ENCODE measurements at regions not wholly inside any gene's neighbourhood (a gene's known extent, or its start where the extent isn't known, plus 50 kb on each side); places are given as distances from the start of the nearest gene placed in this dataset.

GRCh38 chr13:103288114-103288513, 221.9 kb upstream of the SLC10A2 start:
- Histone ChIP-seq H3K9me3 (no peaks in the 10 kb centered on the region), H3K36me3 (ENCODE audit: low read depth) (no peaks in the 10 kb centered on the region), H3K4me1 (ENCODE audit: low read depth) (no peaks in the 10 kb centered on the region), H3K4me3 (no peak overlapping the region)
- DNase-seq (no peak), ATAC-seq (no peak)
- TF ChIP-seq CTCF (IDR thresholded peaks at IDR 0.05), result no peak
- intact Hi-C loops (cut with DNase I, micrococcal nuclease), result no loop called here

DNA sequence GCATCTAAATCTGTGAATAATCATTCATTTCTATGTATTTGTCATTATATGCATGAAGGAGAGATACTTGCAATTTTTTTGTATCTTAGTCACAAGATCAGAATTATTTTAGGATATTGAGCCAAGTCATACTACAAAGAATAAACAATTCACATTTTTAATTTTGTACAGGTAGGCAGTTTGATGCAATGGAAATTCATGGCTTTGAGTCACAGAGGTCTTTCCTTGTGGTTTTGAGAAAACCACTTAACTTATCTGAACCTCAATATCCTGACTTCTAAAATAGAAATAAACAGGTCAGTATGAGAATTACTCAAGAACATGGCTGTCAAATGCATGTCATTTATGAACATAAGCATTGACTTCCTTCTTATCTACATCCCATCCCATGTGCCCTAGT, 221.4 kb upstream of the SLC10A2 start:
- Histone ChIP-seq H3K36me3 (ENCODE audit: low read depth) (no peaks in the 10 kb centered on the region), H3K4me1 (ENCODE audit: low read depth) (no peaks in the 10 kb centered on the region), H3K4me3 (no peak overlapping the region), H3K9me3 (no peaks in the 10 kb centered on the region)
- intact Hi-C loops (cut with DNase I, micrococcal nuclease), result no loop called here
- no peak for TF ChIP-seq CTCF (IDR thresholded peaks at IDR 0.05)
- ATAC-seq (no peak), DNase-seq (no peak)

DNA sequence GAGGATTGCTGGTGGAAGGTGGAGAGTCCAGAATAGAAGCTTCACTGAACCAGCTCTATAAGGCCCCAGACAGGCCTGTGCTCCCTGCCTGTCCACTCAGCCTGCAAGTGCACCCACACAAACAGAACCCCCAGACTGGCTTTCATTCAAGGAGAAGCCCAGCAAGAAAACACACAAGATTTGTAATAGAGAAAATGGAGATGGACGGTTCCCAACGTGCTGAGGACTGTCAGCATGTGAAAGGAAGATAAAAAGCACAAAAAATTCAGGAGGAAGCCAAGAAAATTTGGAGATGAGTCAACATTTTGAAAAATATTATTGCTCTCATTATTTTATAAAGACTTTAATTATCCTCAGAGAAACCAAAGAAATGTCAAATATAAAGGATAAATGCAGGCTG, 218.2 kb upstream of the SLC10A2 start:
- Histone ChIP-seq H3K4me1 (ENCODE audit: low read depth) (no peaks in the 10 kb centered on the region), H3K36me3 (ENCODE audit: low read depth) (no peaks in the 10 kb centered on the region), H3K9me3 (no peaks in the 10 kb centered on the region), H3K4me3 (no peak overlapping the region)
- no peak for TF ChIP-seq CTCF (IDR thresholded peaks at IDR 0.05)
- no peak for ATAC-seq
- DNase-seq, result no peak
- intact Hi-C loops (cut with DNase I, micrococcal nuclease), result no loop called here

- no peak for DNase-seq
- Histone ChIP-seq H3K9me3 (no peaks in the 10 kb centered on the region), H3K36me3 (ENCODE audit: low read depth) (no peaks in the 10 kb centered on the region), H3K4me3 (no peak overlapping the region), H3K4me1 (ENCODE audit: low read depth) (no peaks in the 10 kb centered on the region)
- intact Hi-C loops (cut with DNase I, micrococcal nuclease), result no loop called here
- no peak for ATAC-seq
- TF ChIP-seq CTCF (IDR thresholded peaks at IDR 0.05), result no peak
Observed at GRCh38 chr13:103283451-103283820, 217.2 kb upstream of the SLC10A2 start.

DNA sequence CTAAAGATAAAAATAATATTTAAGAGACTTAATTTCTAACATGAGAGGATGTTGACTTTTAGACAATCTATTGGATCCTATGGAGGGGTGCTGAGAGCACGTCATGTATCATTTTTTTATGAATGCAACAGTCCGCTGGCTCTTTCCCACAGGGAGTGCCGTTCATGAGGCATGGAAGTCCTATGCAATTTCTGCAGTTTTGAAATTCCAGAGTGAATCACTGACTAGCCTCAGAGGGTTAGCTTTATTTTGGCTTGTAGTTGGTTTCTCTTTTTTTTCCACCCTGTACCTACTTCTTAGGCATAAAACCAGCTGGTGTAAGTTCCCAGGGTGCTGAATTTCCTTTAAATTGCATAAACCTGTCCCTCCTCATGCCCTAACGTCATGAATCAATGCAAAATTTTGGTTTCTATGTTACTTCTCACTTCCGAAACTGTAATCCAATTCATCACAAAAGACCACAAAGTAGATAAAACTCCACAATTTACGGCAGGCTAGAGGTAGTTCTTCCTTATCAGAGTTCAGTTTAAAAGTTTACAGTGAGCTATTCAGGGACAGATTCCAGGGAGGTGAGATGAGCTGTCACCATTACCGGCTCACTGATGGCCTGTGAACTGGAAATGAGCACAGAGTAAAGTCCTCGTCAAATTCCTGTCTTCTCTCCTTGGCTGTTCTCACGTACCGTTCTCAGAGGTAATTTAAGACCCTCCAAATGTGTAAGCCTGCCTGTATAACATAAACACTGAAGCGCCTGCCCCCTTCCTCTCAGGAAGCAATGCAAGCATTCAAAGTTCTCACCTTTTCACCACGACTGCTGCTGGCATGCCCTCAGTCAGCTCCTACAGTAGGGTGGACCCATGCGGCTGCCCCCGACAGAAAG, 216.6 kb upstream of the SLC10A2 start:
- DNase-seq (no peak), ATAC-seq (peak; percentile 37)
- TF ChIP-seq CTCF (IDR thresholded peaks at IDR 0.05), result no peak
- H3K9me3 ChIP-seq, result no peaks in the 10 kb centered on the region
- intact Hi-C loops (cut with DNase I, micrococcal nuclease), result no loop called here
- no peaks in the 10 kb centered on the region for H3K36me3 ChIP-seq (ENCODE audit: low read depth)
- no peak overlapping the region for H3K4me3 ChIP-seq
- H3K4me1 ChIP-seq (ENCODE audit: low read depth), result no peaks in the 10 kb centered on the region
